GM12878 (cell line): ENCODE measurements at regions not wholly inside any gene's neighbourhood (a gene's known extent, or its start where the extent isn't known, plus 50 kb on each side); places are given as distances from the start of the nearest gene placed in this dataset.

Experiments used
- ATAC-seq: fragments of 200-7000 bp; cut with Tn5 transposase; 3 replicates; pipeline ENCODE4 v1.9.1; 2020; ENCODE audit warnings: mild to moderate bottlenecking, moderate library complexity
- BruUV-seq: library from RNA; stranded (reverse); fragments of 400-500 nt; replicated peaks from 2 replicates; lab custom pipeline; 2021; lab: Mats Ljungman, UMichigan
- CTCF ChIA-PET: fragments of 300-600 bp; sonication (Branson Sonifier 250); formaldehyde crosslinking; extraction: SDS; loops from one replicate; lab custom pipeline; 2021; ENCODE audit warnings: inconsistent platforms; lab: Yijun Ruan, JAX
- POLR2A ChIA-PET: fragments of 350-600 bp; formaldehyde crosslinking; extraction: SDS; loops from one replicate; lab custom pipeline; 2021; ENCODE audit warnings: inconsistent platforms; lab: Charles Lee
- RAD21 ChIA-PET: fragments of 300-600 bp; sonication (Branson Sonifier 250); formaldehyde crosslinking; loops from one replicate; lab custom pipeline; 2023; ENCODE audit warnings: antibody characterized with exemption; ENCODE audit not compliant: unreplicated experiment; lab: Charles Lee
- SMC1A ChIA-PET: fragments of 300-600 bp; sonication (Branson Sonifier 250); formaldehyde crosslinking; loops from one replicate; lab custom pipeline; 2023; ENCODE audit not compliant: unreplicated experiment, uncharacterized antibody; lab: Charles Lee
- DNase-seq: peaks from one replicate; pipeline ENCODE4 v3.0.0-alpha.2; 2011; ENCODE audit warnings: low read depth, low spot score
- FAIRE-seq: peaks from 3 replicates; lab custom pipeline; 2011; peaks lifted over from hg19 to GRCh38; lab: Jason Lieb, UNC
- H2AFZ ChIP-seq: 2 replicates; pipeline ENCODE4 v1.6.0; 2011; ENCODE audit warnings: low read depth, low read length, control low read depth; ENCODE audit not compliant: control insufficient read depth
- H3K27ac ChIP-seq: 2 replicates; pipeline ENCODE4 v1.5.1; 2011; ENCODE audit warnings: control low read depth; ENCODE audit not compliant: control insufficient read depth, insufficient read depth
- H3K27me3 ChIP-seq, 2 experiments: replicated peaks in 1 of 2; 2 replicates each; pipeline versions ENCODE4 v1.6.0 to v1.6.1; 2011; ENCODE audit warnings: low read length in 1 of 2; ENCODE audit not compliant: control insufficient read depth in 2 of 2, insufficient read depth in 2 of 2
- H3K36me3 ChIP-seq, 2 experiments: 2 replicates each; pipeline ENCODE4 v1.5.1; 2011; ENCODE audit warnings: low read length in 1 of 2; ENCODE audit not compliant: control insufficient read depth in 2 of 2, insufficient read depth in 2 of 2
- H3K4me1 ChIP-seq: 2 replicates; pipeline ENCODE4 v1.6.1; 2011; ENCODE audit warnings: mild to moderate bottlenecking, low read length, moderate library complexity, mixed read lengths; ENCODE audit not compliant: control insufficient read depth, insufficient read depth
- H3K4me2 ChIP-seq: 2 replicates; pipeline ENCODE4 v1.6.0; 2011; ENCODE audit warnings: control low read depth; ENCODE audit not compliant: control insufficient read depth, insufficient read depth
- H3K4me3 ChIP-seq: fragments of 200-600 bp; sonication (generic); 2 replicates; pipeline ENCODE4 v1.5.1; 2016
- H3K79me2 ChIP-seq: 2 replicates; pipeline ENCODE4 v1.6.0; 2011; ENCODE audit warnings: low read length; ENCODE audit not compliant: control insufficient read depth, insufficient read depth
- H3K9ac ChIP-seq: 2 replicates; pipeline ENCODE4 v1.8.0; 2011; ENCODE audit warnings: low read length, control low read depth, mixed read lengths; ENCODE audit not compliant: control insufficient read depth, insufficient read depth
- H3K9me3 ChIP-seq: replicated peaks from 3 replicates; pipeline ENCODE4 v1.5.1; 2011; ENCODE audit warnings: mild to moderate bottlenecking, low read length; ENCODE audit not compliant: control insufficient read depth, insufficient read depth
- H4K20me1 ChIP-seq: 2 replicates; pipeline ENCODE4 v1.6.0; 2011; ENCODE audit not compliant: control insufficient read depth, insufficient read depth
- BCL3 ChIP-seq: IDR thresholded peaks from 2 replicates; pipeline ENCODE4 v1.6.1; 2011; ENCODE audit warnings: borderline replicate concordance, low read depth, mild to moderate bottlenecking, moderate library complexity, low read length; ENCODE audit not compliant: insufficient read depth, poor library complexity, severe bottlenecking
- BHLHE40 ChIP-seq, 2 experiments: fragments of 450-650 bp in 1 of 2; IDR thresholded peaks; 2 replicates each; pipeline ENCODE4 v1.6.1; 2011 to 2017; ENCODE audit warnings: low read depth in 2 of 2, borderline replicate concordance in 1 of 2, improper control_type of control experiment in 1 of 2, low read length in 1 of 2, mild to moderate bottlenecking in 1 of 2
- BMI1 ChIP-seq: fragments of 450-650 bp; IDR thresholded peaks from 2 replicates; pipeline ENCODE4 v1.6.1; 2016; ENCODE audit warnings: mild to moderate bottlenecking, moderate library complexity, borderline replicate concordance
- IRF4 ChIP-seq: IDR thresholded peaks from 2 replicates; pipeline ENCODE4 v1.6.1; 2011; ENCODE audit warnings: low read depth, low read length
- KDM1A ChIP-seq: fragments of 200-600 bp; sonication (generic); IDR thresholded peaks from 2 replicates; pipeline ENCODE4 v1.6.1; 2016; ENCODE audit warnings: borderline replicate concordance
- MTA2 ChIP-seq: fragments of 450-650 bp; IDR thresholded peaks from 2 replicates; pipeline ENCODE4 v1.6.1; 2016; ENCODE audit warnings: low read depth, mild to moderate bottlenecking, moderate library complexity
- MYC ChIP-seq: IDR thresholded peaks from 2 replicates; pipeline ENCODE4 v1.6.1; 2011; ENCODE audit warnings: mild to moderate bottlenecking, low read length, moderate library complexity, inconsistent platforms; ENCODE audit not compliant: insufficient read depth, insufficient replicate concordance, insufficient read length, severe bottlenecking
- POU2F2 ChIP-seq: IDR thresholded peaks from 3 replicates; pipeline ENCODE4 v1.6.1; 2011; ENCODE audit warnings: low read depth, mild to moderate bottlenecking, low read length, borderline replicate concordance
- ZBTB33 ChIP-seq: fragments of 450-650 bp; IDR thresholded peaks from 2 replicates; pipeline ENCODE4 v1.6.1; 2017; ENCODE audit warnings: mild to moderate bottlenecking
- ZNF24 ChIP-seq: fragments of 450-650 bp; IDR thresholded peaks from 2 replicates; pipeline ENCODE4 v1.6.1; 2017; ENCODE audit warnings: antibody characterized with exemption, mild to moderate bottlenecking
- ZNF592 ChIP-seq: fragments of 450-650 bp; IDR thresholded peaks from 2 replicates; pipeline ENCODE4 v1.6.1; 2017; ENCODE audit warnings: mild to moderate bottlenecking, moderate library complexity
- whole genome bisulfite sequencing: methylation state at CpG from one replicate; pipeline ENCODE4 v1.1.6; 2016; ENCODE audit warnings: low lambda C conversion rate; ENCODE audit not compliant: insufficient replicate concordance, insufficient coverage; ENCODE audit errors: missing lambda C conversion rate; 5-methylcytosine and 5-hydroxymethylcytosine counted together
- in situ Hi-C: fragments of 300-500 bp; cut with MboI; formaldehyde crosslinking; loops from 9 replicates; pipeline ENCODE4 v1.14.3; 2018; ENCODE audit warnings: mixed read lengths
- intact Hi-C: fragments of 100-400 bp; cut with micrococcal nuclease; formaldehyde crosslinking; loops from one replicate; pipeline ENCODE4 v1.14.2; 2022; ENCODE audit not compliant: unreplicated experiment

GRCh38 chr13:73901324-73902068 lies 232.7 kb downstream of the KLF12 start:
- Histone ChIP-seq H3K4me1 (no peaks in the 10 kb centered on the region), H3K79me2 (no peaks in the 10 kb centered on the region), H4K20me1 (no peaks in the 10 kb centered on the region), H3K9me3 (no peaks in the 10 kb centered on the region; the same call in 2 of the 3 replicates), H3K4me3 (no peak overlapping the region), H3K27me3 (no peaks in the 10 kb centered on the region), H3K9ac (no peak overlapping the region), H2AFZ (no peak overlapping the region), H3K27ac (no peak overlapping the region), H3K4me2 (no peak overlapping the region), H3K36me3 (no peaks in the 10 kb centered on the region)
- in situ Hi-C loops (no loop called here), intact Hi-C loops (no loop called here)
- POLR2A ChIA-PET, result no interaction called here
- FAIRE-seq (no peak), ATAC-seq (no peak), DNase-seq (no peak)
- WGBS, result 100% methylated on average over 1 of the region's 1 CpG
- RAD21 ChIA-PET, result no interaction called here
- SMC1A ChIA-PET, result interaction anchor here (0.7 kb wide), 1 partner anchor 84 kb away, joined by 3 read pairs; no protein-coding TSS in a partner anchor
- CTCF ChIA-PET, result interaction anchor here (1.5 kb wide), 1 partner anchor 12 kb away, joined by 4 read pairs; no protein-coding TSS in a partner anchor
- BruUV-seq, result no TSS peak
- no peak for TF ChIP-seq KDM1A
- no peak for TF ChIP-seq BMI1
- TF ChIP-seq IRF4, result no peak
- no peak for TF ChIP-seq BHLHE40 (IDR thresholded peaks at IDR 0.05; ENCODE audit: borderline replicate concordance in 1 of 2, low read depth in 2 of 2, low read length in 1 of 2)
- no peak for TF ChIP-seq ZBTB33
- TF ChIP-seq ZNF24, result no peak
- TF ChIP-seq MTA2, result no peak
- TF ChIP-seq POU2F2, result no peak
- TF ChIP-seq BCL3, result no peak
- no peak for TF ChIP-seq MYC
- TF ChIP-seq ZNF592, result no peak
